Fibroblast of the aortic adventitia (primary cell): ENCODE measurements at regions not wholly inside any gene's neighbourhood (a gene's known extent, or its start where the extent isn't known, plus 50 kb on each side); places are given as distances from the start of the nearest gene placed in this dataset.

Source experiments
- DNase-seq: peaks from one replicate; pipeline ENCODE4 v3.0.0-alpha.2; 2010; ENCODE audit warnings: low read depth
- H3K4me3 ChIP-seq: 2 replicates; pipeline ENCODE4 v1.5.1; 2011; ENCODE audit warnings: low read depth, mild to moderate bottlenecking, control low read depth, low read length, moderate library complexity
- TF ChIP-seq, protein P1 (sequence below): IDR thresholded peaks from 2 replicates; pipeline ENCODE4 v1.5.1; 2011; ENCODE audit warnings: mild to moderate bottlenecking, low read length, control low read depth, inconsistent platforms; ENCODE audit not compliant: insufficient read depth

GRCh38 chr9:102862478-102862877 is 132.7 kb upstream of the CYLC2 start:
- no peak for DNase-seq
- no peak overlapping the region for H3K4me3 ChIP-seq
- TF ChIP-seq, protein P1, sequence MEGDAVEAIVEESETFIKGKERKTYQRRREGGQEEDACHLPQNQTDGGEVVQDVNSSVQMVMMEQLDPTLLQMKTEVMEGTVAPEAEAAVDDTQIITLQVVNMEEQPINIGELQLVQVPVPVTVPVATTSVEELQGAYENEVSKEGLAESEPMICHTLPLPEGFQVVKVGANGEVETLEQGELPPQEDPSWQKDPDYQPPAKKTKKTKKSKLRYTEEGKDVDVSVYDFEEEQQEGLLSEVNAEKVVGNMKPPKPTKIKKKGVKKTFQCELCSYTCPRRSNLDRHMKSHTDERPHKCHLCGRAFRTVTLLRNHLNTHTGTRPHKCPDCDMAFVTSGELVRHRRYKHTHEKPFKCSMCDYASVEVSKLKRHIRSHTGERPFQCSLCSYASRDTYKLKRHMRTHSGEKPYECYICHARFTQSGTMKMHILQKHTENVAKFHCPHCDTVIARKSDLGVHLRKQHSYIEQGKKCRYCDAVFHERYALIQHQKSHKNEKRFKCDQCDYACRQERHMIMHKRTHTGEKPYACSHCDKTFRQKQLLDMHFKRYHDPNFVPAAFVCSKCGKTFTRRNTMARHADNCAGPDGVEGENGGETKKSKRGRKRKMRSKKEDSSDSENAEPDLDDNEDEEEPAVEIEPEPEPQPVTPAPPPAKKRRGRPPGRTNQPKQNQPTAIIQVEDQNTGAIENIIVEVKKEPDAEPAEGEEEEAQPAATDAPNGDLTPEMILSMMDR = no peak

GRCh38 chr9:102855641-102856040 is 139.5 kb upstream of the CYLC2 start:
- no peak overlapping the region for H3K4me3 ChIP-seq
- TF ChIP-seq, protein P1 = no peak
- no peak for DNase-seq

GRCh38 chr9:102845827-102846371 is 149.2 kb upstream of the CYLC2 start:
- H3K4me3 ChIP-seq = no peak overlapping the region

DNA sequence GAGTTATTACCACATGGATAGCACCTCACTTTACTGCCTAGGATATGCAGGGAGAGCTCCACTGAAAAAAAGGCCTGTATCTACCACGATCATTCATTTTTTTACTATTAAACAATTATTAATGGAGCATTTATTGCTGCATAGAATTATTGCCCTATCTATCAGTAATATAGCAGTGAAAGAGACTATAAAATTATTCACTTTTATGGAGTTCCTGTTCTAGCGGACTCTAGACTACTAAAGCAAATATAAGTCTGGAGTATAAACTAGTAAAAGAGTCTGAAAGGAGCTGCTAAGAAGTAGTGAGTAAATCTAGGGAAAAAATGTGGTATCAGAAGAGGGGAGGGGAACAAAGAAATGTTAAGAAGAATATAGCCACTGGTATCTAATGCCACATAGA is 150.4 kb upstream of the CYLC2 start:
- TF ChIP-seq, protein P1 = no peak
- no peak overlapping the region for H3K4me3 ChIP-seq
- DNase-seq = no peak

More at GRCh38 chr9:102845827-102846371, 149.2 kb upstream of the CYLC2 start:
- TF ChIP-seq, protein P1 = no peak
- no peak for DNase-seq

DNA sequence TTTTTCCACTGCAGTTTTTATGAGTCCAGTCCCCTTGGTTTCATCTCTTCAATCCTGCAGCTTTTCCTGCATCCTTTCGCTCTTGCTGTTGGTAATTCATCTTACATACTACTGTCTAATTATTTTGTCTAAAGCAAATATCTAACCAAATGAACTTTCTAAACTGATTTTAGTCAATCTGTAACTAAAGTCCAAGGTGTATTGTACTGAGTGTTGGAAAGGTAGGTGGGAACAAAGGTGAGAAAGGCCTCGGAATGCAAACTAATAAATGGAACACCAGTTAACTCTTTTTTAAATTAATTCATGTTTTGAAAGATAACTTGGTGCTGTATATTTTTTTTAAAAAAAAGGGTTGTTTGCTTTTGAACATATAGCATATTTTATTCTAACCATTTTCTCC is 152.7 kb upstream of the CYLC2 start:
- TF ChIP-seq, protein P1 = no peak
- no peak overlapping the region for H3K4me3 ChIP-seq
- DNase-seq = no peak

DNA sequence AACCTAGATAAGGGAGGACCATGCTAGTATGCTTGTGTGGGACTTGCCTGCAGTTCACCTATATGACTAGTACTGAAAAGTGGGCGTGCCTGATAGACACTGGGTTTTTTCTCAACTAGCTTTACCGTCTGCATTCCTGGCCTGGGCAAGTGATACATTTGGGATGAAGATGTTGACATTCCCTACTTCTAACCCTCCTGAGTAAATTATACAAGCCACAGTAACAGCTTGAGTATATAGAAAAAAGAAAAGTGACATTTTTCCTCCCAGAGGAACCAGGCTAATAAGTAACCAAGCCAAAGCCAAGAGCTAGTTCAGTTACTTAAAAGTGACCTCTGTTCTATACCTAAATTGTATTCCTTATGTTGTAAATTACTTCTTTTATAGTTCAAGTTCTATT is 153.8 kb upstream of the CYLC2 start:
- TF ChIP-seq, protein P1 = no peak
- no peak for DNase-seq
- H3K4me3 ChIP-seq = no peak overlapping the region

DNA sequence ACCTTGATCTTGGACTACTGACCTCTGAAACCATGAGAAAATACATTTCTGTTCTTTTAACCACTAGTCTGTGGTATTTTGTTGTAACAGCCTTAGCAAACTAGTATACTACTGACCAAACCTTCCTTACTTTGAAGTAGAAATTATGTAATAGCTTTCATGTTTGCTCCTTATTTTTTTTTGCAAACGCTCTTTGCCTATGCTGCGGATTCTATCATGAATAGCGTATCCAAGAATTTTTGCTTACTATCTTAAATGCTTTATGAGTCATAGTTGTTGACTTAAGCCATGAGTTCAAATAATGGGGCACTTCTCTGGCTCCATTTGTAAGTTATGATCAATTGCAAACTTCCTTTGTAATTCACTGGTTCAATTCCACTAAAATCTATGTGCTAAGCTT is 154.8 kb upstream of the CYLC2 start:
- no peak for DNase-seq
- TF ChIP-seq, protein P1 = no peak

More for the DNA sequence above, 154.8 kb upstream of the CYLC2 start:
- H3K4me3 ChIP-seq = no peak overlapping the region
